ENCODE measurements at regions not wholly inside any gene's neighbourhood (a gene's known extent, or its start where the extent isn't known, plus 50 kb on each side); places are given as distances from the start of the nearest gene placed in this dataset.

GRCh38 chr6:21907291-21907690, 313.7 kb downstream of the SOX4 start:
- no peak for TF ChIP-seq CTCF (IDR thresholded peaks at IDR 0.05)
- no peak for TF ChIP-seq POLR2A (IDR thresholded peaks at IDR 0.05)
